ENCODE measurements at regions not wholly inside any gene's neighbourhood (a gene's known extent, or its start where the extent isn't known, plus 50 kb on each side); places are given as distances from the start of the nearest gene placed in this dataset.

- TF ChIP-seq, protein P1, sequence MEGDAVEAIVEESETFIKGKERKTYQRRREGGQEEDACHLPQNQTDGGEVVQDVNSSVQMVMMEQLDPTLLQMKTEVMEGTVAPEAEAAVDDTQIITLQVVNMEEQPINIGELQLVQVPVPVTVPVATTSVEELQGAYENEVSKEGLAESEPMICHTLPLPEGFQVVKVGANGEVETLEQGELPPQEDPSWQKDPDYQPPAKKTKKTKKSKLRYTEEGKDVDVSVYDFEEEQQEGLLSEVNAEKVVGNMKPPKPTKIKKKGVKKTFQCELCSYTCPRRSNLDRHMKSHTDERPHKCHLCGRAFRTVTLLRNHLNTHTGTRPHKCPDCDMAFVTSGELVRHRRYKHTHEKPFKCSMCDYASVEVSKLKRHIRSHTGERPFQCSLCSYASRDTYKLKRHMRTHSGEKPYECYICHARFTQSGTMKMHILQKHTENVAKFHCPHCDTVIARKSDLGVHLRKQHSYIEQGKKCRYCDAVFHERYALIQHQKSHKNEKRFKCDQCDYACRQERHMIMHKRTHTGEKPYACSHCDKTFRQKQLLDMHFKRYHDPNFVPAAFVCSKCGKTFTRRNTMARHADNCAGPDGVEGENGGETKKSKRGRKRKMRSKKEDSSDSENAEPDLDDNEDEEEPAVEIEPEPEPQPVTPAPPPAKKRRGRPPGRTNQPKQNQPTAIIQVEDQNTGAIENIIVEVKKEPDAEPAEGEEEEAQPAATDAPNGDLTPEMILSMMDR (IDR thresholded peaks at IDR 0.05) = no peak
- TF ChIP-seq EP300 (IDR thresholded peaks at IDR 0.05; ENCODE audit: low read depth) = no peak
- no peak for TF ChIP-seq POLR2AphosphoS5 (IDR thresholded peaks at IDR 0.05)
These were observed 104.0 kb downstream of the NIBAN1 start for GRCh38 chr1:184870319-184870718.
